Stimulated activated CD4-positive, alpha-beta T cell treated with anti-CD3 and anti-CD28 coated beads, Interleukin-12 subunit alpha, Interleukin-12 subunit beta, amount 100 ng/mL, for 24 hours (primary cell): ENCODE measurements at regions not wholly inside any gene's neighbourhood (a gene's known extent, or its start where the extent isn't known, plus 50 kb on each side); places are given as distances from the start of the nearest gene placed in this dataset.
"Not testable (repeated sequence)": the region's sequence is repeated elsewhere in the genome, so short reads cannot be mapped to it uniquely, and the experiment has no call there.

Experiments
- DNase-seq, 2 experiments: peaks; one replicate each; pipeline ENCODE4 v3.0.0-alpha.2; 2020; ENCODE audit warnings: low read depth in 2 of 2

- no peak for DNase-seq
Observed at GRCh38 chr10:118914629-118915028, 114.9 kb upstream of the NANOS1 start.

DNA sequence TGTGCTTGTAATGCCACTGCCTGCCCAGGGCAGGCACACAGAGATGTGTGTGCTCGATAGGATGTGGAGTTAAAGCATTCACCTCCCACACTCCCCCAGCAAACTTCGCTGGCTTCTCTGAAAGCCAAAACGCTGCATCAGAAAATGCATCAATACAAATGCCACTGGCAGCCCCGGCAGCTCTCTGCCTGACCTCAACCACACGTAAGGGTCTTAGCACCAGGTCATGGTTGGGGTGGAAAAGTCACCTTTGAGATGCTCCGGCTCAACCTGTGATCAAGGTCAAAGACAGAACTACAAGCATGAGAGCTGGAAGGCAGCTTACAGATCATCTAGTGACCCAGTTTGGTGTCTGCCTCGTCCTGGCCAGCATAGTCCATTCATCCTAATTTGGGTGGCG, 114.4 kb upstream of the NANOS1 start:
- DNase-seq: no peak

DNA sequence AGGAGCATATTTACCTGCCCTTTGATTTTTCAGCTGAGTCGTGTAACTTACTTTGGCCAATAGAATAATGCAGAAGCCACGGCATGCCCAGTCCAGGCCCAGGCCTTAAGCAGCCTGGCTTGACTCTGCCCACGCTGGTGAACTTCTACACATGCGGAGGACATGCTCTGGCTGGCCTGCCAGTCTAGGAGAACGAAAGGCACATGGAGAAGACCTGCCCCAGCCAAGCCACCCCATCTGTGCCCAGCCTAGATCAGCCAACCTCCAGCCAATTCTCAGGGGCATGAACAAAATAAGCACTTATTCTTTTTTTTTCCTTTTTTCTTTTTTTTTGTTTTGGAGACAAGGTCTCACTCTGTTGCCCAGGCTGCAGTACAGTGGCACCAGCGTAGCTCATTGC, 112.7 kb upstream of the NANOS1 start:
- DNase-seq: no peak

DNA sequence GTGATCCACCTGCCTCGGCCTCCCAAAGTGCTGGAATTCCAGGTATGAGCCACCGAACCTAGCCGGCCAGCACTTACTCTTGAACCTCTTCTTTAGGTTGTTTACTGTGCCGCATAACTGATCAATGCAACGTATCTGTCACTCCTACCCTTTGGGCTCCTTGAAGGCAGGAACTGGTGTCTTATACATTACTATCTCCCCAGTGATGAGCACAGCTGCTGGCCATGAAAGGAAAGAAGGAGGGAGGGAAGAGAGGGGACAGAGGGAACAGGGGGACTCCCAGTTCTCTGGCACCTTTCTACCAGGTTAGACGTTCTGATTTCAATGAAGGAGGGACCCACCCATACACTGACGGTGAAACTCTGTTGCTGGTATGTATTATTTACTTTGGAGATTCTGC, 111.8 kb upstream of the NANOS1 start:
- no peak for DNase-seq

- DNase-seq: no peak
Observed at GRCh38 chr10:118918116-118918515, 111.4 kb upstream of the NANOS1 start.

DNA sequence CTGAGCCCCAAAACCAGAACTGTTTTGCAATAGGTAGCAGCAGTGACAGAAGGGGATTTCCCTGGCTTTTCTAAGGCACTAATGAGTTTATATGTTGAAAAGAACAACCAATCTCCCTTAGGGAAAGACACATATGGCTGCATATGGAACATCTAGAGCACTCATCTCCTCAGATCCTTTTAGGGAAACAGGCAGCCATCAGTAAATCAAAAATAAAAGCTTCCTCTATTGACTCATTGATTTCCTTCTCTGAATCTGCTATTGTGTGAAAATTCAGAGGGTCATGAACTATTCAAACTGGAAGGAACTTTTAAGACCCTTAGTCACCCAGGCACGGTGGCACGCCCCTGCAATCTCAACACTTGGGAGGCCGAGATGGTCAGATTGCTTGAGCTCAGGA, 110.9 kb upstream of the NANOS1 start:
- no peak for DNase-seq

DNA sequence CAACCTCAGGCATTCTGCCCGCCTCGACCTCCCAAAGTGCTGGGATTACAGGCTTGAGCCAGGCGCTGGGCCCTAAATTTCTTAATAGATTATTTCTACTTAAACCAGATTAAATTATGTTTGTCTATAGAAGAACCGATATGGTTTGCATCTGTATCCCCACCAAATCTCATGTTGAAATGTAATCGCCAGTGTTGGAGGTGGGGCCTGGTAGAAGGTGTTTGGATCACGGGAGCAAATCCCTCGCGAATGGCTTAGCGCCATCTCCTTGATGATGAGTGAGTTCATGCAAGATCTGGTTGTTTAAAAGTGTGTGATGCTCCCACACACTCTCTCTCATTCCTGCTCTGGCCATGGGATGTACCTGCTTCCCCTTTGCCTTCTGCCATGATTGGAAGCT, 109.3 kb upstream of the NANOS1 start:
- no peak for DNase-seq

GRCh38 chr10:118922226-118922625, 107.3 kb upstream of the NANOS1 start:
- no peak for DNase-seq

GRCh38 chr10:118922972-118923371, 106.5 kb upstream of the NANOS1 start:
- no peak for DNase-seq

DNA sequence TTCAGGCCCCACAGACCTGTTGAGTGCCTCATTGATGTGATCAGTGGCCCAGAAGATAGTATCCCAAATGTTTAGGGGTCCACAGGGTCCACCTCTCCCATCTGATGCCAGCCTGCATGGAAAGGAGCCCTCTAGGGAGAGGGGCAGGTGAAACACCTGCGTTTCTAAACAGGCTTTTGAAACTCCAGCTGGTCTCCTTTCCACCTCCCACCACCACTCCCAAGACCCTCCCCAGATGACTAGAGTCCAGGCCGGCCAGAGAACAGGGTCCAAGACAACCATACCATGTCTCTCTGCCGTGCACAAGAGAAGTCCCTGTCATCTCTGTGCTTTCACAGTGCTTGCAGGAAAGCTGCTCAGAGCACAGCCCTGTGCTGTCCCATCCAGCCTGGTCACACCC, 105.0 kb upstream of the NANOS1 start:
- no peak for DNase-seq

- DNase-seq: no peak
Observed at GRCh38 chr10:118925404-118926071, 104.0 kb upstream of the NANOS1 start.

- DNase-seq: no peak
Observed at GRCh38 chr10:118926072-118926417, 103.5 kb upstream of the NANOS1 start.

DNA sequence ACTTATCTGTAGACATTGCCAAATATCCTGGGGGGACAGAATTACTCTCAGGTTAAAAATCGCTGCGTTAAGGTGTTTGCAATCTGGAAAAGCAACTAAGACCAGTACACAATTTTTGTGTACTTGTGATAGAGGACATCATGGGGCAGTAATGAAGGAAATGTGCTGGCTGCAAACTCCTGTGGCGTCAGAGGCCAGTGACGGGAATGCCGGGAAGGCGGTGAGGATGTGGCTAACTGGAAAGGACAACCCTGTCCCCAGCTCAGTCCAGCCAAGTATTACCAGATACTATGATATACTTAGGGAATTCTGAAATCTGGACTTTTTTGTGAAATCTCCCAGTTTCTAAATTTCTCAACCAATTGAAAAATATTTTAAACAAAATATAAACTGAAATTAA, 103.1 kb upstream of the NANOS1 start:
- no peak for DNase-seq

DNA sequence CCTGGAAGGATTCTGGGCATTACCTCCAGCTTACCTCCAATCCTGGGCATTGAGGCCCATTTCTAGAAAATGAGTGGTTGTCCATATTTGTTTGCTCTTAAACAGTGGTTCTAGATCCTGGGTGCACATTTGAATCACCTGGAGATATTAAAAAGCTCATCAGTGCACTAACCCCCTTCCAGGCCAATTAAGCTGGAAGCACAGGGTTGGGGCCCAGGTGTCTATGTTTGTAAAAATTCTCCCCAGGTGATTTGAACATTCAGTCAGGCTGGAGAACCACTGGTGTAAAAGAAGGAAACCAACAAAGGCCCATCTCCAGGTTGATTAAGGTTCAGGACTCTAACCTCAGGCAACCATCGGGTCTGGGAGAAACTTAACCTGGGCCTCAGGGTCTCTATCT, 102.6 kb upstream of the NANOS1 start:
- no peak for DNase-seq

- DNase-seq: no peak
Observed at GRCh38 chr10:118927321-118927720, 102.2 kb upstream of the NANOS1 start.

DNA sequence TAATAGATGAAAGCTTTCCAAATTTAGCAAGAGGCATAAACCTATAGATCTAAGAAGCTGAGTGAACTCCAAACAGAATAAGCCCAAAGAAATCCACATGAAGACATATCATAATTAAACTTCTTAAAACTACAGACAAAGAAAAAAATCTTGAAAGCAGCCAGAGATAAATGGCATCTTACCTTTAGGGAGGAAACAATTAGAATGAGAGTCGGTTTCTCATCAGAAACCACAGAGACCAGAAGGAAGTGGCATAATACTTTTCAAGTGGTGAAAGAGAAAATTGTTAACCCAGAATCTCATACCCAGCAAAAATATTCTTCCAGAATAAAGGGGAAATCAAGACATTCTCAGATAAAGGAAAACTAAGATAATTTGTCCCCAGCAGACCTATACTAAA, 98.9 kb upstream of the NANOS1 start:
- DNase-seq: no peak

GRCh38 chr10:118931436-118931835, 98.1 kb upstream of the NANOS1 start:
- DNase-seq: no peak

- DNase-seq: not testable (repeated sequence)
Observed at GRCh38 chr10:118932154-118932553, 97.4 kb upstream of the NANOS1 start.

- DNase-seq: no peak
Observed at GRCh38 chr10:118937226-118937625, 92.3 kb upstream of the NANOS1 start.

DNA sequence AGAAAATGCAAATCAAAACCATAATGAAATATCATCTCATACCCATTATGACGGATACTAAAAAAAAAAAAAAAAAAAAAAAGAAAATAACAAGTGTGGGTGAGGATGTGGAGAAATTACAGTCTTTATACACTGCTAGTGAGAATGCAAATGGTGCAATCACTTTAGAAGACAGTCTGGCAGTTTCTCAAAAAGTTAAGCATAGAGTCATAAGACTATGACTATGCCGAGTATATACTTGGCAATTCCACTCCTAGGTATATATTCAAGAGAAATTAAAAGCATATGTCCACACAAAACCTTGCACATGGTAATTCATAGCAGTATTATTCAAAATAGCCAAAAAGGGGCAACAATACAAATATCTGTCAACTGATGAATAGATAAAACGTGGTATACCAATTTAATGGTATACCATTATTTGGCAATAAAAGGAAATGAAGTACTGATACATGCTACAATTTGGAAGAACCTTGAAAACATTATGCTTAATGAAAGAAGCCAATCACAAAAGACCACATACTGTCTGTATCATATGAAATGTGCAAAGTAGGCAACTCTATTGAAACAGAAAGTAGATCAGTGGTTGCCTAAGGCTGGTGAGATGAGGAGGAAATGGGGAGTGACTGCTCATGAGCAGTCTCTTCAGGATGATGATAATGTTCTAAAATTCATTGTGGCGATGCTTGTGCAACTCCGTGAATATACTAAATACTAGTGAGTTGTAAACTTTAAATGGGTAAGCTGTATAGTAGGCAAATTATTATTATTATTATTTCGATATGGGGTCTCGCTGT, 90.1 kb upstream of the NANOS1 start:
- DNase-seq: no peak

DNA sequence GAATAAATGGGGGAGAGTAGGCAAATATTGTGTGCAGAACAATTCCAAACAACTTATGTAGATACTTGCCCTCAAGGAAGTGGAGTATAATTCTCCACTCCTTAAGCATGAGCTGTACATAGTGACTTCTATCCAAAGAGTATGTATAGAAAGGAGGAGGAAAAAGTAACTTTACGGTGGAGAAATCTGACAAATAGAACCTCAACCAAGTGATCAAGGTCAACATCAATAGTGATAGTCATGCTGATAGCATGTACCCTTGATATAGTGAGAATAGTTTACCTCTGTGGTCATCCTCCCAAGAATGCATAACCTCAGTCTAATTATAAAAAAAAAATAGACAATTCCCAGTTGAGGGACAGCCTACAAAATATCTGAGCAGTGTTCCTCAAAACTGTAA, 89.1 kb upstream of the NANOS1 start:
- DNase-seq: no peak

DNA sequence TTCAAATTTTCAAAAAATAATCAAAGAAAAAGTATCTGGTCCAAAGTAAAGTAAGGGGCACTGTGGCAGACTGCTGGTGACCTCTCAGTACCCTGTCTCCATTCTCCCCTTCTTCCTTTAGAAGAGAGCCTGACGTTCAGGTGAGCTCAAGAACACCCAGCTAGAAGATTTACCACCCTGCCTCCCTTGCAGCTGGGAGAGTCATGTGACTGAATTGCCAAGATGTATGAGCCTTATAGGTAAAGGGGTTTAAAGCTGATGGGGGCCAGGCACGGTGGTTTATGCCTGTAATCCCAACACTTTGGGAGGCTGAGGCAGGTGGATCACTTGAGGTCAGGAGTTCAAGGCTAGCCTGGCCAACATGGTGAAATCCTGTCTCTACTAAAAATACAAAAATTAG, 86.3 kb upstream of the NANOS1 start:
- DNase-seq: no peak

DNA sequence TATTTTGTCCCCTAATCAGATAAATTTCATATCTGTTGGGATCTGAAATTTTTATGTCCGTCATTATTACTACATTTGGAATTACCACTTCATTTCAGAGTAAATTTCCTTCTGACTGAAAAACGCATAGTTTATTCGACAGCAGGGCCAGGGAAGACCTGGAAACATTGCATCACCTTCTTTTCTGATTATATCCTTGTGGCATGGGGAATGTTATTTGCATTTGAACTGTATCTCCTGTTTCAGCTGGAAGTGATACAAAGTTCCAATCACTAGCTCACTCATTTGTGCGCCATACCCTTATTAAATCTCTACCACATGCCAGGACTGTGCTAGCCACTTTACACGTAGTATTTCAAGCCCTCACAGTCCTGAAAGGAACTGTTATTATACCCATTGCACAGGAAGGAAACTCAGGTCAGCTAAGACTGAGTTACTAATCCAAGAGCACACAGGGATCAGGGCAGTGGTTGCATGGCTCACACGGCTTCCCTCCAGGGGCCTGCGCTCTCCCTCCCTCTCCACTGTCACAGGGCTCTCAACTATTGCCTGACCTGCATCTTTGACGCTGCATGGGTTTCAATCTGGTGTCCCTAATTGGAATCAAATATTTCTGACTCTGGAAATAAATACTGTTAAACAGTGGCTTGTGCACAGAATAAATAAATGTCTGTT, 84.4 kb upstream of the NANOS1 start:
- DNase-seq: no peak
